Astrocyte of the cerebellum (primary cell): ENCODE measurements at regions not wholly inside any gene's neighbourhood (a gene's known extent, or its start where the extent isn't known, plus 50 kb on each side); places are given as distances from the start of the nearest gene placed in this dataset.
"Not testable (repeated sequence)": the region's sequence is repeated elsewhere in the genome, so short reads cannot be mapped to it uniquely, and the experiment has no call there.

ENCODE experiments used
- DNase-seq: peaks from one replicate; pipeline ENCODE4 v3.0.0-alpha.2; 2011; ENCODE audit warnings: low read depth
- H3K4me3 ChIP-seq: 2 replicates; pipeline ENCODE4 v1.5.1; 2011; ENCODE audit warnings: mild to moderate bottlenecking, low read depth, low read length, moderate library complexity
- CTCF ChIP-seq: IDR thresholded peaks from 2 replicates; pipeline ENCODE4 v1.5.1; 2012; ENCODE audit warnings: low read length, low read depth, moderate library complexity, mild to moderate bottlenecking; ENCODE audit errors: missing control alignments
- in situ Hi-C: cut with HindIII; loops from 2 replicates; pipeline ENCODE4 v1.10.0; 2017; ENCODE audit warnings: low sequenced_read_pairs

- in situ Hi-C loops, result no loop called here
- no peak overlapping the region for H3K4me3 ChIP-seq
- no peak for TF ChIP-seq CTCF
- no peak for DNase-seq
Measured at GRCh38 chr3:177647876-177648275, 450.6 kb upstream of the TBL1XR1 start.

- no peak overlapping the region for H3K4me3 ChIP-seq
Measured at GRCh38 chr3:177652556-177653291, 455.4 kb upstream of the TBL1XR1 start.

GRCh38 chr3:177657243-177657642 lies 460.0 kb upstream of the TBL1XR1 start:
- no peak for TF ChIP-seq CTCF
- no peak overlapping the region for H3K4me3 ChIP-seq
- DNase-seq, result no peak
- in situ Hi-C loops, result no loop called here

More at GRCh38 chr3:177652556-177653291, 455.4 kb upstream of the TBL1XR1 start:
- no peak for DNase-seq
- no peak for TF ChIP-seq CTCF
- in situ Hi-C loops, result no loop called here

GRCh38 chr3:177658354-177658753 lies 461.1 kb upstream of the TBL1XR1 start:
- DNase-seq, result no peak
- H3K4me3 ChIP-seq, result no peak overlapping the region
- in situ Hi-C loops, result no loop called here
- no peak for TF ChIP-seq CTCF

- H3K4me3 ChIP-seq, in situ Hi-C loops, DNase-seq: not testable (repeated sequence)
Measured at GRCh38 chr3:177664380-177665103, 467.3 kb upstream of the TBL1XR1 start.

GRCh38 chr3:177665122-177665808 lies 468.0 kb upstream of the TBL1XR1 start:
- no peak for DNase-seq
- no peak overlapping the region for H3K4me3 ChIP-seq
- in situ Hi-C loops, result no loop called here
- TF ChIP-seq CTCF, result no peak
